ENCODE measurements at regions not wholly inside any gene's neighbourhood (a gene's known extent, or its start where the extent isn't known, plus 50 kb on each side); places are given as distances from the start of the nearest gene placed in this dataset.
A peak's percentile ranks its signal among the peaks of the same experiment; 100 is the strongest.
"Not testable (repeated sequence)": the region's sequence is repeated elsewhere in the genome, so short reads cannot be mapped to it uniquely, and the experiment has no call there.

DNA sequence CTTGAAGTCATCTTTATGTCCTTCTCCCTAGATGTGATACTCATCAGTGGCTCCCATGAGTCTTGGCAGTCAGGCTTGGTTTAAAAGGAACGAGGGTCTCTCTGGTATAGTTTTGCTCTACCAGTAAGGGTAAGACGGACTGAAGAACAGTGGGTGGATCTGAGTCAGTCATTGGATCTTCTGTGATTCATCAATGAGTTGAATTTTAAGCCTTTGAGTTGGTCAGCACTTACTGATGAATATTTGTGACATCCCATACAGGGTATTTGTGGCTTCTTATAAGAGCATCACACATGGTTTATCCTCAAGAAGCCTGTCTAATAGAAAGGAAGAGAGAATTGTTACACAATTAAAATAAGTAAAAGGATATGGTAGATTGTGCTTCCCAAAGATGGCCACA, 87.3 kb upstream of the NAMPT start:
- DNase-seq = no peak

DNA sequence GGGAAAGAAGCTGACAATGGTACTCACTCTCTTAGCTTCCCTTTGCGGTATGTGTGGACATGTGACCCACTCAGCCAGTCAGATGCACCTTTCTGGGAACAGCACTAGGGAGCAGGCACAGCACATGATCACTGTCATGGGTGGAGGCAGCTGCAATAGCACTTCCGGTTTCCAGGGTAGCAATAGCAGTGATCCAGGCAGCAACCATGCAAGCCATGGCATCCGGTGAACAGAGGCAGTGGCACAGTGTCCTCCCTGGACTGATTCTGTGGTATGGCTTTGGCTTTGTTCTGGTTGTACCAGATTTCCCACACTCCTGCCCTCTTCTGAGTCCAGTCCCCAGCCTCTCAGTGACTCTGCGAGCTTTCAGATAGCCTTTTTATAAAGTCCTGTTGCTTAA, 86.8 kb upstream of the NAMPT start:
- no peak for DNase-seq

DNA sequence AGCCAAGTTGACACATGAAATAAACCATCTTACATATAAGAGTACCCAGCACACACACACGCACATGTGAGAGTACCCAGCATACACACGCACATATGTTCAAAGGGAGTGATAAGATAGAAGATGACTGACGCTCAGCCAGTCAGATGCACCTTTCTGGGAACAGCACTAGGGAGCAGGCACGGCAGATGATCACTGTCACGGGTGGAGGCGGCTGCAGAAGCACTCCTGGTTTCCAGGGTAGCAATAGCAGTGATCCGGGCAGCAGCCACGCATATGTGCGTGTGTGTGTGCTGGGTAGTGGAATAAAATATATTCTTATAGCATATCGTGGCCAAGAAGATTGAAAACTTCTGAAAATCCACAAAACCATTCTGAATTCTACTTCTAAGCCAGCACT, 85.8 kb upstream of the NAMPT start:
- DNase-seq = no peak

DNA sequence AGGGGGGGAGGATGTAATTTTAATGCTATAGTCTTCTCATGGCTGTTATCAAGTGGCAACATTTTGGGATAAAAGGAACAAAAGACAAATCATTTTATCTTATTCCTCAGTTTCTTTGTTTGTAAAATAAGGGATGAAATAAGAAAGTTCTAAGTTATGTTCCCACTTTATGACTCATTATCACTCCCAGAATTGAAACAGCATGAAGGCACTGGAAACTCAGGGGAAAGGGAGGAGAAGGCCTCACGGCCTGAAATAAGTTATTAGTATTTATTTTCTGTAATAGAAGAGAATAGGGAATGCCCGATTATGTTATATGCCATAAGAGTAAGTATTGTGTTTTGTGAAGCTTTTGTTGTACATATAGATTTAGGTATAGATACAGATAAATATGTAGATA, 85.0 kb upstream of the NAMPT start:
- DNase-seq = no peak

DNA sequence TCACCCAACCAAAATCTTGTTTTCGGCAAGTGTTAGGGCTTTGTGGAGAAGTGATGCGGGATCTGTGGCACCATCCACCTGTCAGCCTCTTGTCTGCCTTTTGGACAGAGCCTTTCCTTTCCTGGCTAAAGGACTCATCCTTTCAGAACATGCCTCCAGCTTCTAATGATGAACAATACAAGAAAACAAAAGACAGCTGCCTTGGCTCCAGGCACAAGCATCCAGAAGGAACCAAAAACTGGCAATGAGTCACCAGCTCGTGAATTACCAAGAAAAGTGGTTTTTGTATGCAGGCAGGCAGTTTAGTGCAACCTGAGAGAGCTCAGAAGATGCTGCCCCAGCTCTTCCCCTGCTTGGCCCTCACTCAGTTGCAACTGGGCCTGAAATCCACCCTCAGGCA, 84.6 kb upstream of the NAMPT start:
- no peak for DNase-seq

DNA sequence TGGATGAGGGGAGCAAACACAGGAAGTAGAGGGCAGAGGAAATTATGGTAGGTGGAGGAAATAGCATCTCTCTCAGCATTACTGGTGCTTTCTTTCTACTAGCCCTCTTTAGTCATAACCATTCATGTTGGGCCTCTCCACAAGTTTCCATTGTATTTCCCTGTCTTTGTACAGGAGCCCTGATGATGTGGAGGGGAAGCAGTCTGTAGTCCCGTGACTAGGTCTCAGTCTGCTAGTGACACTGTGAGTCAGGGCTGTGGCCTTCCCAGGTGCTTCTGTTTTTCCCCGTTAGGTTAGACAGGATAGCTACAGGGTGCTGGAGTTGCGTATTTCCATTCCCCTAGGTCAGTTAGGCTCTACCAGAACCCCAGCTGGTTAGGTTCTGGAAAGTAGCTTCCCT, 82.9 kb upstream of the NAMPT start:
- no peak for DNase-seq

DNA sequence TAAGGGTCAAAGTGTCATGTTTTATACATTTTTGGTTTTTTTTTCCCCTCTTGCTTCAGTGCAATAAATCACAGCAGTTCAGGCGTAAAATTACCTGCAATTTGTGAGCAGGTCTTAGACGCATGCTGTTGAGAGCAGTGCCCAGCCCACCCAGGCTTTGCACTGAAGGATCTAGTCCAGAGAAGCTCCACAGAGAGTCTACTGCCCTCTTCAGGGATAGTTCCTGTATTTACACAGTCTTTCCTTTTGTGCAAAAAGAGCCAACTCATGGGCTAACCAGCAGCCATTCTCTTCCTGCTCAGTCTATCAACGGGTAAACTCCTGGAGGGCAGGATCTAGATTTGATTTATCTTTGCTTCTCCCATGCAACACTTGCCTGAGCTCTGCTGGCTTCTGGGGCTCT, 82.2 kb upstream of the NAMPT start:
- DNase-seq = no peak

DNA sequence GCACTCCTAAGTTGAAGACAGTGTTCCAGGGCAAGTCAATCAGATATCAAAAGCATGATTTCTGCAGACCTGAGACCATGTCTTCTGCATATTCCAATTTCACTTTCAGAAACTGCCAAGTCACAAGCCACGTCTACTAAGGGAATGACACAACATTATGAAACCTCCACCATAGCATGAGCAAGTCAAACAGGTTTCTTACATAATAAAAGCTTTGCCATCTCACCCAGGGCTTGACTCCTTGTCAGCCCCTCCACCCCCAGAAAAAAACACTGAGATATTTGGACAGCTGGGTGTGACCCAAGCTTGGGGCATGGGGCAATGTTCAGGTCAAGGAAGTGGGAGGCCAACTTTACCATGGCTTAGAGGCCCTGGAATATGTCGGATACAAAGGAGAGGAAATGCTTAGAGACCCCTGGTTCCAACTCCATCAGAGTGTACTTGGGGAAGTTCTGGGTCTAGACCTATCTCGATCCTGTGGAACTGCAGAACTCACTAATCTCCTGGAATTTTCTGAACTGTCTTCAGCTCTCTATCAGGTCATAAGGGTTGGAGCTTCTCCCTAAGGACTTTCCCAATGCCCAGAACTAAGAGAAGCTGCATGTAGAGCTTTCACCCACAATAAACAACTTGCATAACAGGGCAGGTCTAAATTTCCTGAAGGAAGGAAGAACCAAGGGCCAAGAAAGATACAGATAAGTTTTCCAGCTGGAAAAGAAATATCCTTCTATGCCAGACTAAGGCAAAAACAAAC, 80.6 kb upstream of the NAMPT start:
- DNase-seq = no peak

DNA sequence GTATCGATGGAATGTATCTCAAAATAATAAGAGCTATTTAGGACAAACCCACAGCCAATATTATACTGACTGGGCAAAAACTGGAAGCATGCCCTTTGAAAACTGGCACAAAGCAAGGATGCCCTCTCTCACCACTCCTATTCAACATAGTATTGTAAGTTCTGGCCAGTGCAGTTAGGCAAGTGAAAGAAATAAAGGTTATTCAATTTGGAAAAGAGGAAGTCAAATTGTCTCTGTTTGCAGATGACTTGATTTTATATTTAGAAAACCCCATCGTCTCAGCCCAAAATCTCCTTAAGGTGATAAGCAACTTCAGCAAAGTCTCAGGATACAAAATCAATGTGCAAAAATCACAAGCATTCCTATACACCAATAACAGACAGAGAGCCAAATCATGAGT, 77.7 kb upstream of the NAMPT start:
- not testable (repeated sequence) for DNase-seq

DNA sequence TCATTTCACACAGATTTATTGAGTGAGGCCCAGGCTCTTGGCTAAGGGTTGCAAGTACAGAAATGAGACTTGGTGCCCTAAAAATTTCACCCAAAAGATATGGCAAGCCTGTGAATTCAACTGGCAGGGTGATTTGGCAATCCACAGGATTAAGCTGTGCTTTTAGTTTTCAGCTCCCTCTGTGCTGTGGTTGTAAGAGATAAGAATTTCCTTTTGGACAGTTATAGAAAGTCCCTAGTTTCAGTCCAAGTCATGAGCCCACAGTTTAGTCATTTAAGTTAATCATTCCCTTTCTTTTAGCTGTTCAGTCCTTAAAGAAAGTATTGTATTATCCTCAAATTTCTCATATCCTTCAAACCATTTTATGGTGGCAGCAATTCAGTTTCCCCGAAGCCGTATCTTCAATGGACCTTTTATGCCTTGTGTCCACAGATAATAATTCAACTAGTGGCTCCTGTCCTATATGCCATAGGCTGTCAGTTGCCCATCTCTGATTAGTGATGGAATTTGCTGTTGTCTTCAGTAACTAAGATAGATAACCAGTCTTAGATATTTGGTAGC, 73.4 kb upstream of the NAMPT start:
- no peak for DNase-seq

DNA sequence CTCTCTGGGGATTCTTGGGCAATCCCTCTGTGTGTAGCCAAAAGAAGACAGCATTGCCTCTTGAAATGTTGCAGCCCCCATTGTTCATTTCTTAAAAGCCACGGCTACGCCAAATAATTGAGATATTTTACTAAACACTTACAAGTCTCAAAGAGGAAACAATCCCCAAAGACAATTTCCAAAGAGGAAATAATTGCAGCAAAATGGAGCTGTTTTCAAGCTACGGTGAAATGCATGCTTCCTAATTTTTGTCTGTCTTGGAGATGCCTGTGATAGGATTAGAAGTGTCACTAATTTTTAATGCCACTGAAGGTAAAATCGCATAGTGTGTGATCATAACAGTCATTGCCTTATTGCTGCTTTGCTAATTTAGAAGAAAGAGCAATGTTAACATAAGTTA, 72.9 kb upstream of the NAMPT start:
- DNase-seq = no peak

DNA sequence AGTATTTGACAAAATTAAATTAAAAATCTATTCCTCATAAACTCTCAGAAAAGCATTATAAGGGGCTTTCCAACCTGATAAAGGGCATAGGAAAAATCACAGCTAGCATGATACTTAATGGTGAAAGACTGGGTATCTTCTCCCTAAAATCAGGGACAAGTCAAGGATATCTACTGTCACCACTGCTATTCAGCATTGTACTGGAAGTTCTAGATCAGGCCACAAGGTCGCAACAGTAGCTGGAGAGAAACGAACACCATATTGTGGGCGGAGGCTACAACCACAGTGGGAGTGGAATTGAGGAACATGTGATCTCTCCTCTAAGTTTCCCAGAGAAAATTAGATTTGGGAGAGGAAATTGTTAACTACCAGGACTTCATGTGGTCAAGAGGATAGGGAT, 70.0 kb upstream of the NAMPT start:
- no peak for DNase-seq

DNA sequence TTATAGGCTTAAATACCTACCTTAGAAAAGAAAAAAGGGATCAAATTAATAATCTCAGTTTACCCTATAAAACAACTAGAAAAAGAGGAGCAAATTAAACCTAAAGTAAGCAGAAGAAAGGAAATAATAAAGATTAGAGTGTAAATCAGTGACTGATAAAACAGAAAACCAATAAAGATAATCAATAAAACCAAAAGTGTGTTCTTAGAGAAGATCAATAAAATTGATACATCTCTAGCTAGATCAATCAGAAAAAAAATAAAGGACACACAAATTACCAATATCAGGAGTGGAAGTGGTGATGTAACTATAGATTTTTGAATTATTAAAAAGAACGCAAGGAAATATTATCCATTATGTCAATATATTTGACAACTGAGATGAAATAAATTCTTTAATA, 69.2 kb upstream of the NAMPT start:
- no peak for DNase-seq

DNA sequence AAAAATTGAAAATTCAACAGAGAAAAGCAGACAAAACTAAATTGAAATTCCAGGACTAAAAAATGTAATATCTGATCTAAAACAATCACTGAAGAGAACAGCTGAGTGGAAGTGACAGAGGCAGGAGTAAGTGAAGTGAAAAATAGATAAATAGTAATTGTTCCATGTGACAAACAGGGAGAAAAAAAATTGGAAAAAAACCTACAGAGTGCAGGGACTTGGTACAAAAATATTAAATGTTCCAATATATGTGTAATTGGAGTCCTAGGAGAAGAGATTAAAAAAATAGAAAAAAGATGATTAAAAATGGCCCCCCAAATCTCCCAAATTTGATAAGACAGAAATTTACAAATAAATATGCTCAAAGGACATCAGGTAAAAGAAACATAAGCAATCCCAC, 63.4 kb upstream of the NAMPT start:
- no peak for DNase-seq

DNA sequence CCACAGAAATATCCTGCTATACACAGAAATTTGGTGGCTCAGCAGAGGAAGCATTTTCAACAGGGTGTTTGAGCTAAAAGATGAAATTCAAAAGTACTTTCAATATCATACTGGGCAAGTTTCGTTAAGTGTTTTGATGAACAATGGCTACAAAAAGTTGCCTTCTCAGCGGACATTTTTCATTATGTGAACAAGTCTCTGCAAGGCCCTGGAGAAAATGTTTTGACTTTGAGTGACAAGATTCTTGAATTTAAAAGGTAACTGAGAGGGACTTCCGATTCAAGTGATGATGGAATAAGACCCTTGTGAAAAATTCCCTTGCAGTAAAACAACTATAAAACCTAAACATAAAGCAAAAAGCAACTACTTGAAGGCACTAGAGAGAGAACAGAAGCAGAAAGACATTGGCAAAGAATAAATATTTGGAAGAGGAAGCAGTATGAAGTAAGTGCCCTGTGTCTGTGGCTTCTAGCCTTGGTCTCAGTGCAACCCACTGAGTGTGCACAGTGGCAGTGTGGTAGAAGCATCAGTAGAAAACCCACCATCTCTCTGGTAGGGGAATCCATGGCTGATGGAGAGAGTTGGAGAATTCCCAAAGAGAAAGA, 62.5 kb upstream of the NAMPT start:
- no peak for DNase-seq

DNA sequence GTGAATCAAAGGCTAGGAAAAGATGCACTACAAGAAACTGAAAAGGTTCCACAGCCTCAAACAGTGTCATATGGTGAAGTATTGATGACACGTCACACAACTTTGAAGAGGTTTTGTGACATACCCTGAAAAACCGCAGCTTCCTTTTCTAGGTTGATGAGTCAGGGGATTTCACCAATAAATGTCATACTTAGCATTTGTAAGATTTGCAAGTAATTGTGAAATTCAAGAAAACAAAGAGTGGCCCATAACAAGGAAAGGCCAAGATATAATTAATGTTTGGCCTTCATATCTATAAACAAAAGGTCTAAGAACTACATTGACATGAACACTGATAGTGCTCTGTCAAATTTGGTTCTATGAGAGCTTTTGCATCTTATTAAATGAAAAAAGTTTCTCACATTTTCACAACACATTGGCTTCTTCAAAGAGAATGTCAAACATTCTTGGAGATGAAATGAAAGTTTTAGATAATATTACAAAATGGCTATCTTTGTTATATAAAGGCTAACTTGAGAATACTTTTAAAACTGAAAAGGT, 62.0 kb upstream of the NAMPT start:
- no peak for DNase-seq

DNA sequence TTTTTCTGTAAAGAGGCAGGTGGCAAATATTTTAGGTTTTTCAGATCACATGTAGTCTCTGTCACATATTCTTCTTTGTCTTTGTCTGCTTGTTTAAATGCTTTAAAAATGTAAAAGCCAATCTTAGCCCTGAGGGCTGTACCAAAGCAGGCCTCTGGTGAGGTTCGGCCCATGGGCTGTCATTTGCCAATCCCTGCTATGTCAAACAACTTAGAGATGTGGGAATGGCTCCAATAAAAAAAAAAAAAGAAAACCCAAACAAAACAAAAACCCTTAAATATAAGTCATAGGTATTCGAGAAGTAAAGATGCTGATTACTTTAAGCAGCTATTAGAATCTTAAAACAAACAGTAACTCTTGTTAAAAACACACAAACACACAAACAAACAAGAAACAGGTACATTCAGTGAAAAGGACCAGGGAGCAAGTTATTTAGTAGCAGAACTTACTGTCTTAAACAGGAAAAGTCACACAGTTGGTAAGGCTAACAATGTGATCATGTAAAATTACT, 61.4 kb upstream of the NAMPT start:
- no peak for DNase-seq

DNA sequence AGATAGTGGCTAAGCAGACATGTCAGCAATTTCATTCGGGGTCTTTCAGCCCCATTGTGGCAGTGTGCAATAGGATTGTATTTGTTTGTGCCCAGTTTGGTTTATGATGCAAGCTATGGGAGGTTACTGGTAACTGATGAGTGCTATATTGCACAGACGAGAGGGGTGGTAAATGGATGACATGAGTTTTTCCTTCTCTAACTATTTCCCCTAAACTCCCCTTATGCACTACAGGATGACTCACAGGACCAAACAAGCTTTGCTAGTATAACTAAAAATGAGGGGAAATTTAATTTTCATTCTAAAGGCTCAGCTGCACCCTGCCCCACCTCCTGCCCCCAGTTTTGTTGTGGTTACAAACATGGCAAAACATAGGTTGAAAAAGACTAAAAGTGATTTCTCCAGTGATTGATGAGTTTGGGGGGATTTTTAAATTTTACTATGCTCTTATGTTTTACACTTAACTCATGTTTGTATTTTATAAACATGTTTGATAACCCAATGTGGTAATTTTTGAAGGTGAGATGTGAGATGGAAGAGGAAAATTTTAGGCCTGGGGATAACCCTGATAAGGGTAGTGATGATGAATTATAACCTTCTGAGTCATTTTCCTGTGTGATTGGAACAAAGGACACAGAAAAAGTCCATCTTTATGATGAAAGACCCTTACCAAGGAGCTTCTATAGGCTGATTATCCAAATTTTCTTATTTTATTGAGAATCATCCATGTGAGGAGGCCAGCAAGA, 60.8 kb upstream of the NAMPT start:
- no peak for DNase-seq

DNA sequence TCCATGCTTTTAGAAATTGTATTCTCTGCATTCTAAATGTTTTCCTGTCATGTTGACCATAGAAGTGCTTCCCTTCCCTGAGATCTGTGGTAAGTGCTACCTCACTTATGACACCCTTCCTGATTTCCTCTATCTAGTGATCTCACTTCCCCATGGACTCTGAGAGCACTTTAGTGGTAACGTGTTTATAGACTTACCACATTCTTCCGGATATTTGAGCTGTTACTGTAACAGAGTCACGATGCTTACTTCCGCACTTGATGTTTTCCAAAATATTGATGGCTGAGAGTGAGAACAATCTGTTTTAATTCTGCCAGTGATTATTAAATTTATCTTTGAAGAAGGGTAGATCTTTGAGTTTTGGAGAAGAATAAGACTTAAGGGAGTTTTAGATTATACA, 60.1 kb upstream of the NAMPT start:
- DNase-seq = no peak

DNA sequence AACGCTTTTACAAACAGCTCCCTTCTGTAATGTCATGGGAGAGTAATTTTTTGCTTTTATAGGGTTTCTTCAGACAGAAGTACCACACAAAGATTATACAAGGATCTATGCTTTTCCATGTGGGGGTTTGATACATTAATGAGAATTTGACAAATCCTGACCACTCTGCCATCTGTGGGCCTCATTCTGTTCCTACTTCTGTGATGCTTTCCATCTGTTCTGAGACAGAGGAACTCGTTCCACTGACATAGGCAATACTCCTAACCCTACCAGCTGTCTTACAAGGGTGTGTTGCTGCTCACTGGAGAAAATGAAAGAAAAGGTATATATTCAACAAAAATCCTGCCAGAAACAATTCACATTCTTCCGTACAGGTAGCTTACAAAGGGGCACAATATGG, 59.4 kb upstream of the NAMPT start:
- DNase-seq = peak; percentile 27

DNA sequence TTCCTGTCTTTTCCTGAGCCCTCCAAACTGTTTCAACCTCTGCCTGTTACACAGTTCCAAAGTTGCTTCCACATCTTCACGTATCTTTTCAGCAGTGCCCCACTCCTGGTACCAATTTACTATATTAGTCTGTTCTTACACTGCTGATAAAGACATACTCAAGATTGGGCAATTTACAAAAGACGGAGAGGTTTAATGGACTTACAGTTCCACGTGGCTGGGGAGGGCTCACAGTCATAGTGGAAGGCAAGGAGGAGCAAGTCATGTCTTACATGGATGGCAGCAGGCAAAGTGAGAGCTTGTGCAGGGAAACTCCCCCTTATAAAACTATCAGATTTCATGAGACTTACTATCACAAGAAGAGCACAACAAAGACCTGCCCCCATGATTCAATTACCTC, 57.3 kb upstream of the NAMPT start:
- not testable (repeated sequence) for DNase-seq

DNA sequence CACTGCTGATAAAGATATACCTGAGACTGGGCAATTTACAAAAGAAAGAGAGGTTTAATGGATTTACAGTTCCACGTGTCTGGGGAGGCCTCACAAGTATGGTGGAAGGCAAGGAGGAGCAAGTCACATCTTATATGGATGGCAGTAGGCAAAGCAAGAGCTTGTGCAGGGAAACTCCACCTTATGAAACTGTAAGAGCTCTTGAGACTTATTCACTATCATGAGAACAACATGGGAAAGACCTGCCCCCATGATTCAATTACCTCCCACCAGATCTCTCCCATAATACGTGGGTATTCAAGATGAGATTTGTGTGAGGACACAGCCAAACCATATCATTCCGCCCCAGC, 55.4 kb upstream of the NAMPT start:
- not testable (repeated sequence) for DNase-seq

DNA sequence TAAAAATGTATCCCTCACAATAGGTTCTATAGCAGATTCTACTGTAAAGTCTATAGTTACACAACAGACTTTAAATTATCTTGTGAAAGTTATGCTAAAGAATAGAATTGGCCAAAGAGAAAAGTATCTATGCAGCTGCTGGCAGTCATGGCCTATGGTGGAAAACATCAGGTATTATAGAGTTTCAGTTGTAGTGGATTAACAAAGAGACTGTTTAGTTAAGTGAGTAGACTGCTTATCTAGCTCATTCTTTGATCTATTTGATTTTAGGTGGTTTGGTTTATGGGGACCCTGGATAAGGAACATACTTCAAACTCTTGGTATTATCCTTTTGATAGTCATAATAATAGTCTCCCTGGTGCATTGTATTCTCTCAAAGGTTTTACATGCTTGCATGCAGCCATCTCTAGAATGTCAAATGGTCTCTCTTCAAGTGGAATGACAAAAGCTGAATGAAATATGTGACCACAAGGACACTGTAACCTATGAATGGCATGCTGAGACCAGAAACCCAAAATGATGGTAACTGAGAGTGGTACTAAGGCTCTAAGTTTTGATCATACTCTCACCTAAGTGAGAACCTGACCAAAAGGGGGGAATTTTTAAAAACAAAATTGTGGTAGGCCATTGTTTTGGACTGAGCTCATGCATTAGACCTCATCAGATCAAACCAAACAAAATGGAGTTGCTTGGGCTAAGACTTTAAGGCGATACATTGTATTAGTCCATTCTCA, 54.9 kb upstream of the NAMPT start:
- DNase-seq = no peak

Measured in NCI-H524 treated with DMSO at 0.1 percent for 48 hours (cell line).